ENCODE measurements at regions not wholly inside any gene's neighbourhood (a gene's known extent, or its start where the extent isn't known, plus 50 kb on each side); places are given as distances from the start of the nearest gene placed in this dataset.

DNA sequence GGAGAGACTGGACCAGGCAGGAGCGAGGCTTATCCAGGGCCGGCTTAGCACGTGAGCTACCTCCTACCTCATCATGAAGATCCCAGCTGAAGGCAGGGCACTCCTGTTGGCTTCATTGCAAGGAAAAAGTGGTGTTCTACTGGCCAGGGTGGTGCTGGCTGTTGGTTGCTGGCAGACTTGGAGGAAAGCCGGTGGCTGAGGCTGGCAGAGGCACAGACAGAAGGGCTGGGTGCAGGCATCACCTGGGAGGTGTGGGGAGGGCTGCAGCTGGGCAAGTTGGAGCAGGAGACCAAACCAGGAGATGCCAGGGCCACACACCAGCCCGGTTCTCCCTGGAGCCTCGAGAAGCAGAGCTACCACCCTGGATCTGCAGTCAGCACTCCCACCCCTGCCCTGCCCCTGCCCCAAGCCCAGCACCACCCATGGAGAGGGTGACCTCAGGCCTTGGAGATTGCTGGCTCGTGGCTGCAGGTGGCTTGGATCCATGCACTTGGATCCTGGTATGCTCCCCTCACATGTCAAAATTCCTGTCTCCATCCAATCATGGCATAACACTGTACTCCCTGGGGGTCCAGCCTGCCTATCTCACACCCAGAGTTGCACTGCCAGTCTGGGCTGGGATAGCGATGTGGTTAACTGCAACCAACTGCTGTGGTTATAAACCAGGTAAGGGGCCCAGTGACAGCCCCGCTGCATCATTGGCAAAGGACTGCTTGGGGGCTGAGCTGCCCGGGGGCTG lies 49.7 kb downstream of the GLI2 start:
- no peak overlapping the region for H3K4me3 ChIP-seq (ENCODE audit: low read depth, low read length)
- TF ChIP-seq, protein P1, sequence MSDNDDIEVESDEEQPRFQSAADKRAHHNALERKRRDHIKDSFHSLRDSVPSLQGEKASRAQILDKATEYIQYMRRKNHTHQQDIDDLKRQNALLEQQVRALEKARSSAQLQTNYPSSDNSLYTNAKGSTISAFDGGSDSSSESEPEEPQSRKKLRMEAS (IDR thresholded peaks at IDR 0.05; ENCODE audit: low read depth, low read length) = no peak
- TF ChIP-seq POLR2A (IDR thresholded peaks at IDR 0.05; ENCODE audit: extremely low read depth, insufficient read length) = no peak
- no peak for TF ChIP-seq MYC (IDR thresholded peaks at IDR 0.05; ENCODE audit: low read depth, low read length)
- TF ChIP-seq, protein P2, sequence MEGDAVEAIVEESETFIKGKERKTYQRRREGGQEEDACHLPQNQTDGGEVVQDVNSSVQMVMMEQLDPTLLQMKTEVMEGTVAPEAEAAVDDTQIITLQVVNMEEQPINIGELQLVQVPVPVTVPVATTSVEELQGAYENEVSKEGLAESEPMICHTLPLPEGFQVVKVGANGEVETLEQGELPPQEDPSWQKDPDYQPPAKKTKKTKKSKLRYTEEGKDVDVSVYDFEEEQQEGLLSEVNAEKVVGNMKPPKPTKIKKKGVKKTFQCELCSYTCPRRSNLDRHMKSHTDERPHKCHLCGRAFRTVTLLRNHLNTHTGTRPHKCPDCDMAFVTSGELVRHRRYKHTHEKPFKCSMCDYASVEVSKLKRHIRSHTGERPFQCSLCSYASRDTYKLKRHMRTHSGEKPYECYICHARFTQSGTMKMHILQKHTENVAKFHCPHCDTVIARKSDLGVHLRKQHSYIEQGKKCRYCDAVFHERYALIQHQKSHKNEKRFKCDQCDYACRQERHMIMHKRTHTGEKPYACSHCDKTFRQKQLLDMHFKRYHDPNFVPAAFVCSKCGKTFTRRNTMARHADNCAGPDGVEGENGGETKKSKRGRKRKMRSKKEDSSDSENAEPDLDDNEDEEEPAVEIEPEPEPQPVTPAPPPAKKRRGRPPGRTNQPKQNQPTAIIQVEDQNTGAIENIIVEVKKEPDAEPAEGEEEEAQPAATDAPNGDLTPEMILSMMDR (IDR thresholded peaks at IDR 0.05; ENCODE audit: low read depth, low read length) = no peak
- DNase-seq (ENCODE audit: low read depth) = no peak

DNA sequence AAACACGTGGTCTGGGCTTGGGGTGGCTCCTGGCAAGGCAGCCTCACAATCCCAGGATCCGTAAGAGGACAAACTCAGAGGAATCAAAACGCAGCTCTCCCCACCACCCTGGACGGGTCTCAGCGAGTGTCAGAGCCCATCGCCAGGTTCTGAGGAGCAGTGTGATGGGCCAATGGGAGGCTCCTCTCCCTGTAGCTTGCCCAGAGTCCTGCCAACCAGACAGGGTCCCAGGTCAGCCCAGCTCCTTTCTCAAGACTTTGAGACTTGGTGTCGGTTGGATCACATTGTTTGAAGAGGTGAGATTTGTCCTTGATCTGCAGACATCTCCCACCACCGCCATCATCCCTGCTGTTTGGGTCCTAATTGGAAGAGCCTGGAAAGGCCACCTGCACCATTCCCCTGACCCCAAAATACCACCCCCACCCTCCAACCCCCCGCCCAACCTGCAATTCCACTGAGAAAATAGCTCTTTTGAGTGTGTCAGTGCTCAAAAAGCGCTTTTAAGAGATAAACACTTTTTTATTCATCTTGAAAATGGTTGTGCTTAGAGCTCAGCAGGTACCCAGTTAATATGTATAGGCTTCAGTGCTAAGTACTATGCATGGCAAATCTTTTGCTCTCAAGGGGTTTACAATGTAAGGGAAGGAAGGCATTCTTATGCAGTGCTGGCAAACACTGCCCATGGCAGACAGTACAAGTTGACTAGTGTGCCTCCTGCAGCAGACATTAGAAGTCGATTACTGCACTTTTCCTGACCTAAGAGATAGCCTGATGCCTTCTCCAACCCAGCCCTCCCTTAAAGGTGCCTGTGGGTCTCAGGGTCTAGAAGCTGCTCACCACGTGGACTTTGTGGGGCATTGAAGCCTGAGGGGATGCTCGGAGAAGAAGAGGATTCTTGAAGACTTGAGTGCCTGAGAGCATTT lies 50.6 kb downstream of the GLI2 start:
- no peak for DNase-seq (ENCODE audit: low read depth)
- TF ChIP-seq, protein P2 (IDR thresholded peaks at IDR 0.05; ENCODE audit: low read depth, low read length) = no peak
- TF ChIP-seq MYC (IDR thresholded peaks at IDR 0.05; ENCODE audit: low read depth, low read length) = no peak
- no peak for TF ChIP-seq POLR2A (IDR thresholded peaks at IDR 0.05; ENCODE audit: extremely low read depth, insufficient read length)
- TF ChIP-seq, protein P1 (IDR thresholded peaks at IDR 0.05; ENCODE audit: low read depth, low read length) = no peak
- H3K4me3 ChIP-seq (ENCODE audit: low read depth, low read length) = no peak overlapping the region

DNA sequence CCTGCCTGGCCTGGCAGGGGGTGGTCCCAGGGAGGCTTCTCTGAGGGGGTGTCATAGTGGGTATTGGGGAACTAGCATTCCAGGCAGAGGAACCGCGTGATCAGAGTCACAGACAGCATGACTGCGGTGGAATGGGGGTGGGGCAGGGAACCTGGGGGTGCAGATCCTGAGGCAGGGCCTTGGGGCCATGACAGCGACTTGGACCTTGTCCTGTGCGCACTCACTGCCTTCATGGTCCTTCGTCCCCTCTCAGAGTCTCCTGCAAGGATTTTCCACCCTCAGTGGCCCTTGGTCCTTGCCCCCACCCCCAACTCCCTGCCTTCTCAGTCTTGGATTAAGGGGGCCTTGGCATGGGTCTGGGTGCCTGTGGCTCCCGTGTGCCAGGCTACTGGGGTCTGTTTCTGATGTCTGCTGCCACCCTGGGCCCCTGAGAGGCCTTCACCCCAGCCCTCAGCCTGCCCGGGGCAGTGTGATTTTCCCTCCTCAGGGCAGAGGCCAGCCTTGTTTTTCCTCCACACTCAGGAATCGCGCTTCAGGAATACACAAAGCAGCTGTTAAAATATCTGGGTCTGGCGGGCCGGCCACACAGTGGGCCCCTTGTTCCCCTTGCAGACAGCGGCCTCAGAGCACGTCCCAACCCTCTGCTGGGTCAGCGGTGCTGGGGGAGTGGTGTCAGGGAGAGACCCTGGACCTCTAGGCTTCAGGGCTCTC lies 51.6 kb downstream of the GLI2 start:
- no peak for DNase-seq (ENCODE audit: low read depth)
- TF ChIP-seq, protein P2 (IDR thresholded peaks at IDR 0.05; ENCODE audit: low read depth, low read length) = no peak
- no peak for TF ChIP-seq MYC (IDR thresholded peaks at IDR 0.05; ENCODE audit: low read depth, low read length)
- TF ChIP-seq, protein P1 (IDR thresholded peaks at IDR 0.05; ENCODE audit: low read depth, low read length) = no peak
- no peak for TF ChIP-seq POLR2A (IDR thresholded peaks at IDR 0.05; ENCODE audit: extremely low read depth, insufficient read length)
- H3K4me3 ChIP-seq (ENCODE audit: low read depth, low read length) = no peak overlapping the region

DNA sequence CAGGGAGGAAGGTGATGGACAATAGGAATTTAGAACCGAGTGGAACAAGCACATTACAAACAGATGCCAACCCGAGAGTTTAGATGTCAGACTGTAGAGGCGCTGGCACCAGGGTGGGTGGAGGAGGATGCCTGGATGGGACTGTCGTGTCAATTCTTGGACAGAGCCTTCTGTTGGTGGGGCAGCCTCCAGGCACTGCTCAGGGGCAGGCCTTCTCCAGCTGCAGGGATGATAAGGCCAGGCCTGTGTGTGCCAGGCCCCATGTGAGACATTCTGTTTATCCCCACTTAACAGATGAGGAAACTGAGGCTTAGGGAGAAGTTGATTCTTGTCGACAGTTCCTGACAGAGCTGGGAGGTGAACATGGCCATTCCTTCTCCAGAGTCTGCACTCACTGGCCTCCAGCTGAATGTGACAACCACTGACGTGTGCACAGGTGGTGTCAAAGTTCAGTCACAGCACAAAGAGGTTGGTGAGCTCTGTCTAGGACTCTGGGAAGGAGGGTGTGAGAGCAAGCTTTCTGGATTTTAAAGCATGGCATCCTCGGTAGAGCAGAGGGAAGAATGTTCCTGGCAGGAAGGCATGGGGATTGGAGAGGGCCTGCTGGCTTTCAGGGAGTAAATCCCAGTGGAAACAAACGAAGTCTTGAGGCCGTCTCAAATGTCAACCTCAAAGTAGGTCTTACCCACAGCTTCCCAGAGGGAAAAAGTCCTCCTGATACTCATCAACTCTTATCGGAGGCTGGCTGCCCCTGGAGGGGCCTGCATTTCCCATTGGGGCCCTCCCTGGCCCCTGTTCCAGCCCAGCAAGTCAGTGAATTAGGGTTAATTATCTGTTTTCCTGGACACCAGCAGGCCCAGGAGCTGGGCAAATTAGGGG lies 52.4 kb downstream of the GLI2 start:
- TF ChIP-seq, protein P2 (IDR thresholded peaks at IDR 0.05; ENCODE audit: low read depth, low read length) = no peak
- TF ChIP-seq, protein P1 (IDR thresholded peaks at IDR 0.05; ENCODE audit: low read depth, low read length) = no peak
- no peak for DNase-seq (ENCODE audit: low read depth)
- H3K4me3 ChIP-seq (ENCODE audit: low read depth, low read length) = no peak overlapping the region

All from NB4 (cell line).